OCI-LY1 (cell line): ENCODE measurements at regions not wholly inside any gene's neighbourhood (a gene's known extent, or its start where the extent isn't known, plus 50 kb on each side); places are given as distances from the start of the nearest gene placed in this dataset.

Experiments used
- H2AFZ ChIP-seq: fragments of 200-600 bp; sonication (generic), shearing (Covaris generic); 2 replicates; pipeline ENCODE4 v1.6.0; 2014; ENCODE audit warnings: antibody characterized with exemption, mild to moderate bottlenecking, low read length
- H3F3A ChIP-seq: fragments of 200-600 bp; sonication (generic), shearing (Covaris generic); 2 replicates; pipeline ENCODE4 v1.6.0; 2014; ENCODE audit warnings: mild to moderate bottlenecking, antibody characterized with exemption, low read length, moderate library complexity; ENCODE audit not compliant: insufficient read depth
- H3K27ac ChIP-seq: fragments of 200-600 bp; sonication (generic); 2 replicates; pipeline ENCODE4 v1.5.1; 2014; ENCODE audit warnings: low read length, mixed run types, mild to moderate bottlenecking, low read depth; ENCODE audit not compliant: poor library complexity, severe bottlenecking
- H3K27me3 ChIP-seq: fragments of 200-600 bp; sonication (generic); 2 replicates; pipeline ENCODE4 v1.6.0; 2014; ENCODE audit warnings: antibody characterized with exemption, mild to moderate bottlenecking, low read length, moderate library complexity; ENCODE audit not compliant: insufficient read depth
- H3K36me3 ChIP-seq: fragments of 200-600 bp; sonication (generic); 2 replicates; pipeline ENCODE4 v1.6.1; 2014; ENCODE audit warnings: mild to moderate bottlenecking, antibody characterized with exemption, low read length, moderate library complexity, mixed read lengths; ENCODE audit not compliant: insufficient read depth
- H3K4me1 ChIP-seq: fragments of 200-600 bp; sonication (generic); 2 replicates; pipeline ENCODE4 v1.5.1; 2014; ENCODE audit warnings: mild to moderate bottlenecking, low read length, moderate library complexity; ENCODE audit not compliant: insufficient read depth, severe bottlenecking
- H3K4me2 ChIP-seq: fragments of 200-600 bp; sonication (generic), shearing (Covaris generic); 2 replicates; pipeline ENCODE4 v1.6.1; 2014; ENCODE audit warnings: low read length
- H3K4me3 ChIP-seq: fragments of 200-600 bp; sonication (generic); 2 replicates; pipeline ENCODE4 v1.5.1; 2014; ENCODE audit warnings: low read length, low read depth, mild to moderate bottlenecking, mixed read lengths; ENCODE audit not compliant: poor library complexity, severe bottlenecking
- H3K79me2 ChIP-seq: fragments of 200-600 bp; shearing (Covaris generic); 2 replicates; pipeline ENCODE4 v1.6.1; 2016; ENCODE audit warnings: mixed run types, low read length, mixed read lengths; ENCODE audit not compliant: insufficient read depth
- H3K9ac ChIP-seq: fragments of 200-600 bp; sonication (generic), shearing (Covaris generic); 2 replicates; pipeline ENCODE4 v1.6.1; 2014; ENCODE audit warnings: mild to moderate bottlenecking, low read length, mixed read lengths
- H3K9me2 ChIP-seq: fragments of 200-600 bp; sonication (generic), shearing (Covaris generic); 2 replicates; pipeline ENCODE4 v1.6.1; 2014; ENCODE audit warnings: low read depth, mild to moderate bottlenecking, low read length, mixed read lengths
- H3K9me3 ChIP-seq: fragments of 200-600 bp; shearing (Covaris generic); 2 replicates; pipeline ENCODE4 v1.6.1; 2014; ENCODE audit warnings: low read length, mixed read lengths
- H4K20me1 ChIP-seq: fragments of 200-600 bp; sonication (generic), shearing (Covaris generic); 2 replicates; pipeline ENCODE4 v1.6.0; 2016; ENCODE audit warnings: mild to moderate bottlenecking, low read length; ENCODE audit not compliant: insufficient read depth
- EZH2 ChIP-seq: fragments of 200-600 bp; sonication (generic), shearing (Covaris generic); IDR thresholded peaks from 2 replicates; pipeline ENCODE4 v1.8.0; 2017; ENCODE audit warnings: borderline replicate concordance, mixed run types, mild to moderate bottlenecking, antibody characterized with exemption, low read length, moderate library complexity, mixed read lengths
- TF ChIP-seq, protein P1 (sequence below): fragments of 200-600 bp; sonication (generic), shearing (Covaris generic); IDR thresholded peaks from 2 replicates; pipeline ENCODE4 v1.5.1; 2017; ENCODE audit warnings: mild to moderate bottlenecking, antibody characterized with exemption, low read length, moderate library complexity, mixed read lengths

DNA sequence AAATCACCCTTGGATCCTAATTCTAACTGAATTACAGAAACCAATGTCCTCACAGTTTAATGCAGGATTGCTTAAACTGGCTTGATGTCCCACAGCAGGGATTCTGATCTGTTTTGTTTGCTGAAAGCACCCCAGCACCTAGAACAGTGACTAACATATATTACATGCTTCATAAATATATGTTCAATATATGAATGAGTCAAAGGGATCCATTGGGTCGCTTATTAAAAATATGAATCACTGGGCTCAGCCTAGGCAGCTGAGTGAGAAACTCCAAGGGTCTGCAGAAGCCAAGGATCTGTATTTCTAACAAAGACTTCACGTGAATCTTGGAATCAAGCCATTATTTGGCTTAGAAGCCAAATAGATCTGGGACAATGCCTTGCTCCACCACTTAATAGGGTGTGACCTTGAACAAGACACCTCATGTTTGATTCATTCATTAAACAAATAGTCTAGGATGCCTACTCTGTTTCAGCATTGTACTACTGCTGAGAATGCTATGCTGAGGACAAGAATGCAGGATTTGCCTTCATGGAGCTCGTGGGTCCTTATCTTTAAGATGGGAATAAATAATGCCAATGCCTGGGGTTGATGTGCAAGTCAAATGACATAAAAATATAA is 103.4 kb upstream of the DLX6 start:
- no peaks in the 10 kb centered on the region for H3K9me2 ChIP-seq
- H3K9ac ChIP-seq, result no peak overlapping the region
- no peaks in the 10 kb centered on the region for H3K9me3 ChIP-seq
- no peaks in the 10 kb centered on the region for H4K20me1 ChIP-seq
- TF ChIP-seq, protein P1, sequence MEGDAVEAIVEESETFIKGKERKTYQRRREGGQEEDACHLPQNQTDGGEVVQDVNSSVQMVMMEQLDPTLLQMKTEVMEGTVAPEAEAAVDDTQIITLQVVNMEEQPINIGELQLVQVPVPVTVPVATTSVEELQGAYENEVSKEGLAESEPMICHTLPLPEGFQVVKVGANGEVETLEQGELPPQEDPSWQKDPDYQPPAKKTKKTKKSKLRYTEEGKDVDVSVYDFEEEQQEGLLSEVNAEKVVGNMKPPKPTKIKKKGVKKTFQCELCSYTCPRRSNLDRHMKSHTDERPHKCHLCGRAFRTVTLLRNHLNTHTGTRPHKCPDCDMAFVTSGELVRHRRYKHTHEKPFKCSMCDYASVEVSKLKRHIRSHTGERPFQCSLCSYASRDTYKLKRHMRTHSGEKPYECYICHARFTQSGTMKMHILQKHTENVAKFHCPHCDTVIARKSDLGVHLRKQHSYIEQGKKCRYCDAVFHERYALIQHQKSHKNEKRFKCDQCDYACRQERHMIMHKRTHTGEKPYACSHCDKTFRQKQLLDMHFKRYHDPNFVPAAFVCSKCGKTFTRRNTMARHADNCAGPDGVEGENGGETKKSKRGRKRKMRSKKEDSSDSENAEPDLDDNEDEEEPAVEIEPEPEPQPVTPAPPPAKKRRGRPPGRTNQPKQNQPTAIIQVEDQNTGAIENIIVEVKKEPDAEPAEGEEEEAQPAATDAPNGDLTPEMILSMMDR, result no peak
- TF ChIP-seq EZH2, result no peak
- no peak overlapping the region for H2AFZ ChIP-seq
- 0 out of 2 replicates have a peak, but pooled peaks cover 3% of the 10 kb centered on the region for H3K27me3 ChIP-seq
- no peaks in the 10 kb centered on the region for H3K36me3 ChIP-seq
- H3K4me3 ChIP-seq, result no peak overlapping the region
- H3K79me2 ChIP-seq, result no peaks in the 10 kb centered on the region
- no peaks in the 10 kb centered on the region for H3K4me1 ChIP-seq
- no peak overlapping the region for H3K4me2 ChIP-seq
- H3K27ac ChIP-seq, result no peak overlapping the region
- H3F3A ChIP-seq, result no peaks in the 10 kb centered on the region

DNA sequence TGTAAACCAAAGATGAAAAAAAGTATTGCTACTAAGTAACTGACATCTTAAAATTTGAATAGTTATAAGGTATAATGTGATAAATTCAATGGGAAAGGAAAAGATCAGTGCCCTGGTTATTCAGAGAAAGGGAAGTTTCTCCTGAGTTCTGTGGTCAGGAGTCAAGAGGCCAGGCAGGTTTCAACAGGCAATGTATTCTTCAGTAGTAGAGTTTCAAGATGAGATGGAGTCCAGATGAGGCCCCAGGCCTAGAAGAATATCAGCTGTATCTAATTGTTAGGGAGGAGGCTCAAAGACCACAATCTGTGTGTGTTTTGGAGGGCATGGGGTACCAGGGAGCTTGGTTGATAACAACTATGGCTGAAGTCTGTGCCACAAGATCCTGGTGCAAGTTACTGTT is 101.4 kb upstream of the DLX6 start:
- Histone ChIP-seq H3K79me2 (no peaks in the 10 kb centered on the region), H3K4me1 (no peaks in the 10 kb centered on the region), H2AFZ (no peak overlapping the region), H4K20me1 (no peaks in the 10 kb centered on the region), H3K36me3 (no peaks in the 10 kb centered on the region), H3K27ac (no peak overlapping the region), H3K4me2 (no peak overlapping the region), H3F3A (no peaks in the 10 kb centered on the region), H3K4me3 (no peak overlapping the region), H3K27me3 (0 out of 2 replicates have a peak, but pooled peaks cover 3% of the 10 kb centered on the region), H3K9me3 (no peaks in the 10 kb centered on the region), H3K9ac (no peak overlapping the region), H3K9me2 (no peaks in the 10 kb centered on the region)
- TF ChIP-seq EZH2, result no peak
- TF ChIP-seq, protein P1, result no peak

DNA sequence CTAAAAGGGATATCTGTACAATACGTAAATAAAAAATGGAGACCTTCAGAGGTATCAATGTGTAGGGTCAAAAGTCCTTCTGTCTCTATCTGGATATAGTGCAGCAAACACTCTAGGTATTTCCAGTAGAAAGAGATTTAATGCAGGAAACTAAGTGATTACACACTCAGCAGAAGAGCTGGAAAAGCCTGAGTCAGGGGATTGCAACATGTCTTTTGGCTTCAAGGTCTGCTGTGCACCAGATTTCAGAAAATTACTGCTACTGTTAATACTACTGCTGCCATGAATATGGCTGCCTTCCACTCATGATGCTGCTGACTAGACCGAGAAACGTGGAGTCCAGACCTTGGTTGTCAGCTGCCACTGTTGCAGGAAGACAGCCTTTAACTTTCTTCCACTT is 94.9 kb upstream of the DLX6 start:
- Histone ChIP-seq H3F3A (no peaks in the 10 kb centered on the region), H3K4me2 (no peak overlapping the region), H3K4me1 (no peaks in the 10 kb centered on the region), H3K27me3 (peaks cover 3% of the 10 kb centered on the region; the same call in 1 of the 2 replicates), H4K20me1 (no peaks in the 10 kb centered on the region), H3K79me2 (no peaks in the 10 kb centered on the region), H3K9ac (no peak overlapping the region), H3K27ac (no peak overlapping the region), H3K9me3 (no peaks in the 10 kb centered on the region), H3K4me3 (no peak overlapping the region), H3K9me2 (no peaks in the 10 kb centered on the region), H3K36me3 (no peaks in the 10 kb centered on the region), H2AFZ (no peak overlapping the region)
- TF ChIP-seq, protein P1, result no peak
- no peak for TF ChIP-seq EZH2
